Testis (tissue), 2 donors: ENCODE measurements at regions not wholly inside any gene's neighbourhood (a gene's known extent, or its start where the extent isn't known, plus 50 kb on each side); places are given as distances from the start of the nearest gene placed in this dataset.

Experiments used
- DNase-seq: peaks from one replicate; pipeline ENCODE4 v3.0.0-alpha.2; 2019
- H3K27ac ChIP-seq, 2 donors: fragments of 200-600 bp; sonication (generic); one replicate each; pipeline ENCODE4 v1.5.1; 2019
- H3K27me3 ChIP-seq: fragments of 200-600 bp; sonication (generic); one replicate; pipeline ENCODE4 v1.5.1; 2019
- H3K36me3 ChIP-seq: fragments of 200-600 bp; sonication (generic); one replicate; pipeline ENCODE4 v1.5.1; 2017; ENCODE audit warnings: low read depth; ENCODE audit errors: missing control alignments
- H3K4me1 ChIP-seq: fragments of 200-600 bp; sonication (generic); one replicate; pipeline ENCODE4 v1.5.1; 2019
- H3K4me3 ChIP-seq, 2 donors: fragments of 200-600 bp; sonication (generic); one replicate each; pipeline ENCODE4 v1.5.1; 2017 to 2019
- H3K9me3 ChIP-seq: fragments of 200-600 bp; sonication (generic); one replicate; pipeline ENCODE4 v1.5.1; 2017
- POLR2A ChIP-seq: fragments of 450-650 bp; IDR thresholded peaks from one replicate; pipeline ENCODE4 v1.6.1; 2017; ENCODE audit warnings: antibody characterized with exemption, mild to moderate bottlenecking, moderate library complexity
- WGBS, 2 donors: methylation state at CpG; one replicate each; pipeline ENCODE4 v1.1.5; 2018; 5-methylcytosine and 5-hydroxymethylcytosine counted together
- intact Hi-C: fragments of 100-400 bp; cut with DNase I; formaldehyde crosslinking; loops from one replicate; pipeline ENCODE4 v1.15.1; 2023; ENCODE audit warnings: low total_unique reads
- TF ChIP-seq, protein P1 (sequence below), 3 experiments: fragments of 450-650 bp in 2 of 3; fragments of 200-600 bp in 1 of 3; sonication (generic) in 1 of 3; IDR thresholded peaks; one replicate each; pipeline ENCODE4 v1.5.1; 2016 to 2019; ENCODE audit warnings: antibody characterized with exemption in 3 of 3, mild to moderate bottlenecking in 2 of 3, moderate library complexity in 1 of 3

DNA sequence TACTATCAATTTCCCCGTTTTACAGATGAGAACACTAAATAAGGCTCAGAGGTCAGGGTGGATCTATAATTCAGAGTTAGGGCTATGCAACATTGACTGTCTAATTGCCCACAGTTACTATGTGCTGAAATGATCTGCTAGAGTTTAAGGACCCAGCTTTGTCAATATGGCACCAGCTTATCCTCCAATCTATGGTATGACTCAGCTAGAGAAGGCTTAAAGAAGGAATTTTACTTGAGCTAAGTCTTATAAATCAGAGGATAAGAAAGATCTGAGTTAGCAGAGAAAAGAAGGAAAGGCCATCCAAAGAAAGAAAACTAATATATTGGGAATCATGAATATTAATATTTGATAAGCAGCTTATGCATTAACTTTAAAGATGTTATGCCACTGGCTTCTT lies 78.1 kb downstream of the ASB9 start:
- 89 to 90% methylated on average over 1 of the region's 1 CpG for WGBS, 2 donors
- no peaks in the 10 kb centered on the region for H3K4me1 ChIP-seq
- no peak overlapping the region for H3K4me3 ChIP-seq
- H3K9me3 ChIP-seq: no peaks in the 10 kb centered on the region
- H3K27me3 ChIP-seq: no peaks in the 10 kb centered on the region
- H3K27ac ChIP-seq: no peak overlapping the region
- TF ChIP-seq, protein P1, sequence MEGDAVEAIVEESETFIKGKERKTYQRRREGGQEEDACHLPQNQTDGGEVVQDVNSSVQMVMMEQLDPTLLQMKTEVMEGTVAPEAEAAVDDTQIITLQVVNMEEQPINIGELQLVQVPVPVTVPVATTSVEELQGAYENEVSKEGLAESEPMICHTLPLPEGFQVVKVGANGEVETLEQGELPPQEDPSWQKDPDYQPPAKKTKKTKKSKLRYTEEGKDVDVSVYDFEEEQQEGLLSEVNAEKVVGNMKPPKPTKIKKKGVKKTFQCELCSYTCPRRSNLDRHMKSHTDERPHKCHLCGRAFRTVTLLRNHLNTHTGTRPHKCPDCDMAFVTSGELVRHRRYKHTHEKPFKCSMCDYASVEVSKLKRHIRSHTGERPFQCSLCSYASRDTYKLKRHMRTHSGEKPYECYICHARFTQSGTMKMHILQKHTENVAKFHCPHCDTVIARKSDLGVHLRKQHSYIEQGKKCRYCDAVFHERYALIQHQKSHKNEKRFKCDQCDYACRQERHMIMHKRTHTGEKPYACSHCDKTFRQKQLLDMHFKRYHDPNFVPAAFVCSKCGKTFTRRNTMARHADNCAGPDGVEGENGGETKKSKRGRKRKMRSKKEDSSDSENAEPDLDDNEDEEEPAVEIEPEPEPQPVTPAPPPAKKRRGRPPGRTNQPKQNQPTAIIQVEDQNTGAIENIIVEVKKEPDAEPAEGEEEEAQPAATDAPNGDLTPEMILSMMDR (IDR thresholded peaks at IDR 0.05): no peak
- no peak for TF ChIP-seq POLR2A
- DNase-seq: no peak
- intact Hi-C loops: no loop called here
- H3K36me3 ChIP-seq: no peaks in the 10 kb centered on the region

DNA sequence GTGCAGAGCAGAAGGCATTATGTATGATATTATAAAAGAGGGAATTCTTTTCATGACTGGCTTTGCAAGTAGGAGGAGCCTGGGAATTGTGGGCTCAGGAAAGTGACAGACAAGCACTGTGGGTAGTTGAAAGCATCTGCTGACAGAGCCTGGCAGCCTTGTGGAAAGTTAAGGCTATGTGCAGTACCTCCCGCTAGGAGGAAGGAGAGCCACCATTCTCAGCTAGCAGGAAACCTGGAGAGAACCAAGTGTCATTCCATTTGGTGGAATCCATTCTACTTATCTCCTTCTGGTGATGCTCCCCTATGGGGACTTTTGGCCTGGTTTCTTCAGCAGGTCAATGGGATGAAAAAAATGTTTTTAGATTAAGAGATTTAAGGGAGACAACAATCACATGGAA lies 81.8 kb downstream of the ASB9 start:
- no peak overlapping the region for H3K27ac ChIP-seq
- H3K4me1 ChIP-seq: no peaks in the 10 kb centered on the region
- H3K4me3 ChIP-seq: no peak overlapping the region
- intact Hi-C loops: no loop called here
- H3K9me3 ChIP-seq: no peaks in the 10 kb centered on the region
- 80 to 100% methylated on average over 1 of the region's 1 CpG for WGBS, 2 donors
- H3K36me3 ChIP-seq: no peaks in the 10 kb centered on the region
- TF ChIP-seq POLR2A: no peak
- TF ChIP-seq, protein P1 (IDR thresholded peaks at IDR 0.05): no peak
- no peaks in the 10 kb centered on the region for H3K27me3 ChIP-seq
- DNase-seq: no peak

DNA sequence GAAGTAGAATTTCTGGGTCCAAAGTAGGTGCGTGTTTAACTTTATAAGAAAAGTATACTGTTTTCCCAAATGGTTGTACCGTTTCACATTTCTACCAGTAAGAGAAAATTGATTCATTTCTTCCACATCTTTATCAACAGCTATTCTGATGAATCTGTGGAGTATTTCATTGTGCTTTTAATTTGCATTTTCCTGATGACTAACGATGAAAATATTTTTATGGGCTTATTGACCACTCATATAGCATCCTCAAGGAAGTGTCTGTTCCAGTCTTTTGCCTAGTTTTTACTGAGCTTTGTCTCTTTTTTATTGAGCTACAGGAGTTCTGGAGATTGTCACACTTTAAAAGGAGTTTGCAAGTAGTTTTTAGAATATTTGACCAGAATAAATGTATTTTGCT lies 92.6 kb downstream of the ASB9 start:
- 88 to 96% methylated on average over 3 of the region's 3 CpGs for WGBS, 2 donors
- TF ChIP-seq, protein P1 (IDR thresholded peaks at IDR 0.05): no peak
- TF ChIP-seq POLR2A: no peak
- intact Hi-C loops: no loop called here
- Histone ChIP-seq H3K9me3 (no peaks in the 10 kb centered on the region), H3K4me3 (no peak overlapping the region), H3K27me3 (no peaks in the 10 kb centered on the region), H3K4me1 (no peaks in the 10 kb centered on the region), H3K27ac (no peak overlapping the region), H3K36me3 (no peaks in the 10 kb centered on the region)
- DNase-seq: no peak

DNA sequence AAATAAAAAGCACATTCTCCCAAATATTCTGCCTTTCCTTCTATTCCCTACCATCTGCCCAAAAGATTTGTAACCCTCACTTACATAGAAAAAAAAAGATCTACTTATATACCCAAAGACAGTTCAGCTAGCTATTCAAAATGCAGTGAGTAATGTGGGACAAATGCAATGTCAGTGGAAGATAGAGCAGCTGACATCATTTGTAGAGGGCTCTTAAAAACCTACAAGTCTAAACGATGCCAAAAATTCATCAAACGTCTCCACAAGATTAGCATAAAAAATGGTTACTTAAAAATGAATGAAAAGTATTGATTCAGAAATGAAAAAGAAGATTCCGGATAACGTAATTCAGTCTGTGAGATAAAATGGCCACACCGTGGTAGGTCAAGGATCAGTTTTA lies 96.5 kb downstream of the ASB9 start:
- TF ChIP-seq, protein P1 (IDR thresholded peaks at IDR 0.05): no peak
- no peak for TF ChIP-seq POLR2A
- Histone ChIP-seq H3K4me3 (no peak overlapping the region), H3K4me1 (no peaks in the 10 kb centered on the region), H3K36me3 (no peaks in the 10 kb centered on the region), H3K27me3 (no peaks in the 10 kb centered on the region), H3K9me3 (no peaks in the 10 kb centered on the region), H3K27ac (no peak overlapping the region)
- no peak for DNase-seq
- intact Hi-C loops: no loop called here
- 57 to 65% methylated on average over 5 of the region's 5 CpGs for WGBS, 2 donors

DNA sequence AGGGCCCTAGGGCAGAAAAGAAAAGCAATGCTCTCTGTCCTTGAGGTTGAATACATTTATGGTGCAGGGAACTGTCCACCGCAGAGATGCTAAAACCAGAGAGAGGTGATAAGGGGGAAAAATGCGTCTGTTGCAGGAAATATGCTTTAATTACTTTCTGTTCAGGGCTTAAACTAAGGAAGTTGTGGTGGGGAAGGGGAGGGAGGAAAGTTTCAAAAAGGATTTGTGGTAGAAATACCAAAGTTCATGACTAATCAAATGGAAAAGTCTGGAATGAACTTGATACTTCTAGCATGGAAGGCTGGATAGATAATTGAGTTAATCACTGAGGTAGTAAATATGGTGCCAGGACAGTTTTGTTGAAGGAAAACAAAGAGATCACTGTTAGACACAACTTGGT lies 99.0 kb downstream of the ASB9 start:
- intact Hi-C loops: no loop called here
- Histone ChIP-seq H3K4me3 (no peak overlapping the region), H3K27me3 (no peaks in the 10 kb centered on the region), H3K9me3 (no peaks in the 10 kb centered on the region), H3K36me3 (no peaks in the 10 kb centered on the region), H3K27ac (no peak overlapping the region), H3K4me1 (no peaks in the 10 kb centered on the region)
- no peak for TF ChIP-seq POLR2A
- TF ChIP-seq, protein P1 (IDR thresholded peaks at IDR 0.05): no peak
- 29 to 42% methylated on average over 2 of the region's 2 CpGs for WGBS, 2 donors
- no peak for DNase-seq
